T-helper 2 cell (primary cell): ENCODE measurements at regions not wholly inside any gene's neighbourhood (a gene's known extent, or its start where the extent isn't known, plus 50 kb on each side); places are given as distances from the start of the nearest gene placed in this dataset.

ENCODE experiments used
- DNase-seq, 5 experiments: peaks; one replicate each; pipeline versions ENCODE4 v3.0.0 to v3.0.0-alpha.2; 2012 to 2022

DNA sequence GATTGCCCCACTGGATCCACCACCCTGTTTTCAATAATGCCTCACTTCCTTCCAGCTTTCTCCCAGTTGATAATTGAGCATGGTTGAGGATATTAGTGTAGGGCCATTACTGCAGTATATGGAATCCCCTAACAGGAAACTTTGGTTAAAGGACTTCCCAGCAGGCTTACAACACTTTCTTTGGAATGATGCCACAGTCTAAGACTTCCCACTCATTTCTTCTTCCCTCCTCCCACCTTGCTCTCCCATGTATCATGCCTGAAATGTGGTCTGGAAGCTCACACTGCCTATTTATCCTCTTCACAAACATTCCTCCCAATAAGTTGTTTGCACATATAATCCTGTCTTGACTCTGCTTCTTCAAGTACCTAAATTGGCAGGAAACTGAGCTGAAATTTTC is 863.3 kb downstream of the CENPC start:
- no peak for DNase-seq

DNA sequence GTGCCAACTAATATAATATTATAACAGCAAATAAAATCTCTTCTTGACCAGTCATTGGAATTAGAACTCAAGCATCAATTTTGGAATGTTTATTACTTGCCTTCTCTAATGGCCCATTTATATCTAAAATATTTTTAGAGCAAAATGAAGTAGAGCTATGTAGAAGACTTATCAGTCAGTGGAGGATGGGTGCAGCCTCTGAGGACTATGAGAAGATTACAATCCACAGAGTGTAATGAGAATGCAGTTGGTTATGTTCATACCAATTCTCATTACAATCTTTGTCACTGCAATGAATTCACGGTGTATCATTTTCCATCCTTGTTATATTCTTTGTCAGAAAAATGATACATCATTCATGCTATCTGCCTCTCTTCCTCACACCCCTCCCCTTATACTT is 878.1 kb downstream of the CENPC start:
- DNase-seq: no peak

DNA sequence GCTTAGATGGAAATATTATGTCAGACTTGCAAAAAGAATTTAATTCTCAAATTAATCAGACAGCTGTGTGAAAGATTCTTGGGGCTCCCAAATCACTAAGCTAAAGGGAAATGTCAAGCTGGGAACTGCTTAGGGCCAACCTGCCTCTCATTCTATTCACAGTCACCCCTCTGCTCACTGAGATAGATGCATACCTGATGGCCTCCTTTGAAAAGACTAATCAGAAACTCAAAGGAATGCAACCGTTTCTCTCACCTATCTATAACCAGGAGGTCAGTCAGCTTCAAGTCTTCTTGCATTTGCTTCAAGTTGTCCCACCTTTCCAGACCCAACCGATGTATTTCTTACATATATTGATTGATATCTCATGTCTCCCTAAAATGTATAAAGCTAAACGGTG is 882.7 kb downstream of the CENPC start:
- no peak for DNase-seq

DNA sequence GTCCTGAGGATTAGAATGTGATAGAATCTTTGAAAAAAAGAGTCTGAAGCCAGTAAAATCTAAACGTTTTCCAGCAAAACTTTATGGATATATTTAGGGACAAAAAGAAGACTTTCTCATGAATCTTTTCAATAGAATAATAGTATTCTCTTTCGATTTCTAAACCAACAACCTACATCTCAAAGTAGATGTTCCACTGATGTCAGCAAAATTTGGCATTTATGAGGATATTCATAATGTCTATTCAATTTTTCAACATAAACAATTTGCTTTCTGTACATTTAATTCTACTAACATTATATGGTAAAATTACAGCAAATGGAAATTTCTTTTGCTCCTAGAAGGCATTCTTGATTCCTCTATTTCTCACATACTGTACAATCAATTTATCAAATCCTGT is 886.5 kb downstream of the CENPC start:
- no peak for DNase-seq

DNA sequence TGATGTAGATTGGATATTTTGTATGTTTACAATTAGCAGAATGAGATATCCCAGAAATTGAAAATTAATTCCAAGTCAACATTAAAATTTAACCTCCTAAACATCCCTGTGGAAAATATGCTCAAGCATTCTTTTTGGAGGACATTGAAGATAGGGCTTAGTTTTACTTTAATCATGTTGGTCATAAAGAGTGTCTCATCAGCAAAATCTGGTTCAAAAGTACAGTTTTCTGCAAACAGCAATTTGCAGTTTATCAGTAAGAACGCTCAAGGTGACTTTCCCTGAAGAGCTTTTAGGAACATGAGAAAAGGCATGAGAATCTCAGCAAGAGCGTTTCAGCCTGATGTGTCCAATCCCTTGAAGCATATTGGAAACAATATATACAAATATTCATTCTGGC is 889.8 kb downstream of the CENPC start:
- no peak for DNase-seq

DNA sequence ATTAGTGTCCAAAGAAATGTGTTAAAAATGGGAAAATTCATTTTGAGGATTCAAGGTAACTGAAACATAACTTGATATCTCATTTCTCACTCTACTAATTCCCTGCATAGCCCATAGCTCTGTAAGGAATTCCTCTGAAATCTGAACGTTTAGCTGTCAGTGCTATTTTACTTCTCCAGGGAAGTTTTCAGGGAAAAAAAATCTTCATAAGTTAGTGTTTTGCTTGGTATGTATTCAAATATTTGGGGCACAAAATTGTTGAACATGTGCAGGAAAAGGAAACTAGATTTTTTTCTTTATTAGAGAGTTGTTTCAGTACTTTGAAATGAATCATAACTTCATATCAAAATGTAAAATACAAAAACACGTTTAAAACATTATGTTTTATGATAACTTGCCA is 891.4 kb downstream of the CENPC start:
- DNase-seq: no peak

DNA sequence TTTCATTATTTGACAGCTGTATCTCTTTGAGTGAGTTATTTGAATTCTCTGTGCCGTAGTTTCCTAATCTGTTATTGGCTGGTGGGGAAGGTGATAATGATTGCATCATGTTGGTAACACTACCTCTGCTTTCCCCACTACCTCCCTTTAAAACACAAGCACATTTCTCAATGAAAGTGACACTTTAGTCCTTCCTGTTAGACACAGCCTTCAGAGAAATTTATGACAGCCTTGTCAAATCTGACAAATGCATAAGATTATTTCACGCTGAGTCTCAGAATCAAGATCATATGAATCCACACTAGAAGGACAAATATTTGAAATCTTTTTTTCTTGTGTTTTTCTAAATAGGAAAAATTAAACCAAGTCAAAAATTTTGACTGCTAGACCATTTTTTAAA is 896.1 kb downstream of the CENPC start:
- no peak for DNase-seq

DNA sequence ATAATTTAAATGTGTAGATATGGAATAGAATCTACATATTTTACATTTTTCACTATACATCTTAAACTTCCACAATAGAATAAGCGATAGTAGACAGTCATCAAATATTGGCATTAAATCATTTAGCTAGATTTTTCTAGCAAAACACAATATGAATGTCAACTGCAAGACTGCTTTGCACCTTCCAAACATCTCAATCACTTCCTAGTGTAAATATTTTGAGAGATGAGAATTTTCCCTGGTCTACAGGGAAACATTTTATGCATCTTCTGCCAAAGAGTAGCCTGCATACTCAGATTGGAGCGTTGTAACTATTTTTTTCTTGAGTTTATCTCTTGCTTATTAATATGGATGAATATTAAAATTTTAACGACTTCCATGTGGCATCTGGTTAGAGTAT is 897.4 kb downstream of the CENPC start:
- DNase-seq: no peak

DNA sequence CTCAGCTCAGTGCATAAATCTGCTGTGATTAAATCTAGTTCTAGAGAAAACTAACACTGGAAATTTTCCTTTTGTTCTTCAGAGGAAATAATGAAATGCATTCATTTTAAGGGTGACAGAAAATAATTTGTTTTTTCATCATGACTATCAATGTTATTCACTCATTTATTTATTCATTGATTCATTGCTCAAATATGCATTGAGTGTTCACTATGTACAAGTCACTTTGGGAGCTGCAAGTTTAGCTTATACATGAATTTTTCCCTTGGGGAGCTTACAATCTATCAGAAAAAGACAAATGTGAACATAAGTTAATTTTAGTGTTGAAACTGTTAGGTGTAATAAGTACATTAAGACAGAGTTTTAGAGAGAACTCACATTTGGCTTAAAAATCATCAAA is 897.8 kb downstream of the CENPC start:
- no peak for DNase-seq

DNA sequence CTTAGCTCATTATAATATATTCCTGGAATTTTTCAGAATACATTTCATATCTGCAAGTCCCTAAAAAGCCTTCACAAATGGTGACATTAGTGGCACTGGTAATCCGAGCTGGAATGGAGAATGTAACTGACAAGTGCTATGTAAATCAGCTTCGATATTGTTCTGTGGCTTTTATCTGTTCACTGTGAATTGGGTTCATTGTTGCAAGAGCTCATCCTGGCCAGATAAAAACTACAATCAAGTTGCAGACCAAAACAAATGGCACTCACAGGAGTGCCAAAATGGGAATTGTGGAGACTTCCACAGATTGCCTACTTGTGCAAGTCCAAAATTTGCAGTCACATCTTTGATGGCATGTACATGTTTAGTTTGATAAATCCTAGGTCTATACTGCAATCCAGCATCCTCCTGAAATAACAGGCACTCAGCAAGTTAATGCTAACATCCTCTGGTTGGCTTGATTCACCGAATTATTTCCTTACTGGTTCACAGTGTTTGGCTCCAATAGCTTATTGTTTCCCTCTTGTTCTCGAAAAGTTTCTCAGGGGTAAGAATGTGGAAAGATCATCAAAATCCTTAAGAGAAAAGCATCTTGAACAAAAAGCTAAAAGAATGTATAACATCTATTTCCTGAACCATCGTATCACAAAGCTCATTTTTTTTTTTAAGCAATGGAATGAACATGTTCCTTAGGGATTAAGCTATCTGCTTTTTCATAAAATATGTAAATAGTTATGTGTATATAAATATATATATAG is 904.9 kb downstream of the CENPC start:
- DNase-seq: no peak

DNA sequence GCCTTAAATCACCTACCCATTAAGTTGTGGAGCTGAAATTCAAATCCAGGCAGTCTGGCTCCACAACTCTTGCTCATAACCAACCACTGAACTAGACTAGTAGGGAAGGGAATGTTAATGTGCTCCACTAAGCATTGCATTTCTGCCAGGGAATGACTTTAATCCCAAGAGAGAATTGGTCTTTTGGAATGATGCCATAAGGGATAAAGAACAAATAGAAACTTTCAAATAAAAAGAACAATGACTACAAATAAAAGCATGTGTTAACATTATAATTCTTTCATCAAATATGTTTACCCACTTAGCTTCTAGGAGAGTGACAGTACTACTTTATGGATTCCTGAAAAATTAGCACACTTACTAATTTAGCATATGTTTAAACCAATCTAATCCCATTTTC is 905.9 kb downstream of the CENPC start:
- DNase-seq: no peak

DNA sequence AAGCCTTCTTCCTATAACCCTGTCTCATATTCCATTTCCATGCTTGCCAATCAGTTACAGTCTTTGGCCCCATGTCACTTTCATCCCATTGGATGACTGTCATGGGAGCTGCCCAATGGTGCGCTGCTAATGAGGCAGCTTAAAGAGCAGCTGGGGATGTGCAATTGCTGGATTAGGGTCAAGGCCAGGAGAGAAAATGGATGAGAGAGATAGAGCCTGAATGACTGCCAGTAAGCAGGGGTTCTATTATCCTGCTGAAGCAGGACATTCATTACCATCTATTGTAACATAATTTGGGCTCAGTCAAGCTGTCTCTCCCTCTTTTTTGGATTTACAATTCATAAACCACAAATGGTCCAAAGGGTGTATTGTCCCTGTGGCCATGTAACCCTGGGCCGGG is 909.0 kb downstream of the CENPC start:
- DNase-seq: no peak

DNA sequence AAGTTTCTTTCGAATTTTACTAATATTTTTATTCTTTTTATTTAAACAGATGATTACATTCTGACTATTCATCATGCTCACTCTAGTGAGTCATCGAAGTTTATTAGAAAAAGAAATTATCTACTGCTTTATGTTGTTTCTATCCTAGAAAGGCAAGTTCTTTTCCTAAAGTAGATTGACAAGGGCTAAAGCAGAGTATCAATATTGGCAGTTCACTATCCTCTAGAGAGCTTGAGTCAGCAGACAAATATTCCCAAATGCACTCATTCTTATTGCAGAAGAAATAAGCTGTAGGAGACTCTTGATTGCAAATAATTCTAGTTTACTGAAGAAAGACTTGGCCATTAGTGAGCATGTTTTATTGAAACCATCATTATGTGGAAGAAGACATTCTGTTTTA is 911.8 kb downstream of the CENPC start:
- DNase-seq: no peak

DNA sequence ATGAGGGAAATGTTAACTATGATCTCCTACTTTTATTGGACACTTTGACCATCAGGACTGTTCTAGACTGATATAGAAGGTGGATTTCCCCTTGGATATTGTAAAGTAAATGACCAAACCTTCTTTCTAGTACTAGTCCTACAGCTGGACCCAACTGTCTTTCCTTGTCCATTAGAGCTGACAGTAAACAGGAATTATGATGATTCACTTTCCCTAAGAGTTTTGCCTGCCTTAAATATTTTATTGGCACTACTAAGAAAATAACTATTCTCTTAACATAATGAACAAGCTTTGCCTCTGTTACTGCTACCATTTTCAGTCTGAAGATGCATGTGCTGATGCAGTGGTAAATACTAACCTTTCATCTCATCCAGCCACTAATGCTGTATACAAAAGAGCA is 915.4 kb downstream of the CENPC start:
- DNase-seq: no peak

DNA sequence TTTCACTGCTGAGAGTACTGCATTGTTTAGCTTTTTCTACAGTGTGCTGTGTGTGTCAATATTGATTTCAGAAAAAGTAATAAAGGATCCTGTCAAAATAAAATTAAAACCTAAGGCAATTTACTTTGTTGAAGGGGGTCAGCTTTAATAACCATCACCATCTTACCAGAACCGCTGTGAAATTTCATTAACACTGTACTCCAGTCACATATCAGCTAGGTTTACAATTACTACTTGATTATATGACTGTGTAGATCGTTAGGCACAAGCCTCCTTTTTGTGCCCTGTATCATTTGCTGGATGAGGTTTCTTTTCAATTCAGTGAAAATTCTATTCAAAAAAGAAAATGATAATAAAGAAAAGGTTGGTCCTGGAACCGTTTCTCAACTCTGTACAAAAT is 917.2 kb downstream of the CENPC start:
- DNase-seq: no peak

DNA sequence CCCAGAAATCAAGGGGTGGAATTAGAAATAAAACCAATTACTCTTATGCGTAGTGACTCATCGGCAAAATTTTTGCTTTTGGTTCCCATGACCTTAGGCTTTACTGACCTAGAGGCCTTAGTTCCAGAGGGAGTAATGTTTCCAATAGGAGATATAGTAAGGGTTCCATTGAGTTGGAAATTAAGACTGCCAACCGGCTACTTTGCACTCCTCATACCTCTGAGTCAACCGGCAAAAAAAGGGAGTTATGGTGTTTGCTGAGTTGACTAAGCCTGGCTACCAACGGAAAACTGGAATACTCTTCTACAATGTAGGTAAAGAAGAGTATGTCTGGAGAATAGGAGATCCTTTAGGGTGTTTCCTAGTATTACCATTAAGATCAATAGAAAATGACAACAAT is 919.8 kb downstream of the CENPC start:
- DNase-seq: no peak

DNA sequence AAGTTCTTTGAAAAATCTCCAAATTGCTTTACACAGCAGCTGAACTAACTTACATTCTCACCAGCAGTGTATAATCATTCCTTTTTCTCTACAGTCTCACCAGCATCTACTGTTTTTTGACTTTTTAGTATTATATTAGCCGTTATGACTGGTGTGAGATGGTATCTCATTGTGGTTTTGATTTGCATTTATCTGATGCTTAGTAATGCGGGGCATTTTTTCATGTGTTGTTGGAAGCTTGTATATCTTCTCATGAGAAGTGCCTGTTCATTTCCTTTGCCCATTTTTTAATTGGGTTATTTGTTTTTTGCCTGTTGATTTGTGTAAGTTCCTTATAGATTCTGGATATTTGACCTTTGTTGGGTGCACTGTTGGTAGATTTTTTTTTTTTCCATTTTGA is 931.7 kb downstream of the CENPC start:
- DNase-seq: peak in 1 of 5 experiments; percentile 2

DNA sequence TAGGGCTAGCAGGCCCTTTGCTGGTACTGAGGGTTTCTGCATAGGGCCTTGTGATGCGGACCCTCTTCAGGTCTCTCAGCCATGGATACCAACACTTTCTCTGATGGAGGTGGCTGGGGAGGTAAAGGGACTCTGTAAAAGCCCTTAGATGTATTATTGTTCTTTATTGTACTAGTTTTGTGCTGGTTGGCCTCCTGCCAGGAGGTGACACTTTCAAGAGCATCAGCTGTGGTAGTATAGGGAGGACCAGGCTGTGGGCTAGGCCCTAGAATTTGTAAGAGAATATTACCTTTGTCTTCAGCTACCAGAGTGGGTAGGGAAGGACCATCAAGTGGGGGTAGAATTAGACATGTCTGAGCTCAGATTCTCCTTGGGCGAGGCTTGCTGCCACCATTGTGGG is 936.3 kb downstream of the CENPC start:
- DNase-seq: no peak

DNA sequence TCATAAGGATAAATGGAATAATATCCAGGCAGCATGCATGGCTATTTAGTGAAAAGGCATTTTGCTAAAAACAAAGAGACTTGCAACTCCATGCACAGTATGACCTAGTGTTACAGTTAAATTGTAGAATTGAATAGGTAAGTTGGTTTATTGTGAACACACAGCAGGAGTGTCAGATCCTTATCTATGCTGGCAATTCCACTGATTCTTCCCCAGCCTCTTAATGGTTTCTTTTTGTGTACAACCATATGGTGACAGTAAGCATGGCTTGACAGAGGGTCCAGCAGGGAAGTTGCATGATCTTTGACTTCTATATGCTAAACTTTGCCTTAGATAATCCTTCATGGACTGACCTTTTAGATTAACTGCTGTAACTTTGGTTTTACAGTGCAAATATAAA is 936.6 kb upstream of the EPHA5 start:
- no peak for DNase-seq

DNA sequence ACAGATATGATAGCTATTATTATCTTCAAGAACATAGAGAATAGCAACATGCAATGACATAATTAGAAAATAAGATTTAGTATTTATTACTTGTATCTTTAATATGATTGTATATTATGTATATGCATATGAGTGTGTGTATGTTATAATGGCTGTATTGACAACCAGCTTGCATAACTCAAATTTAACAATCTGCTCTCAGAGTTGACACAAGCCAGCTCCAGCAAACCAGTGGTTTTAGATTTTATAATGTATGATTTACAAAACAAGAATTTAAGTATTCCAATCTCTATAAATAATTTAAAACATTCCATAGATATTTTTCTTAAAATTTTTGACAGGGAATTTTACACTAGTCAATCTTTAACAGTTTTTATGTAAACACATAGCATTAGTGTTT is 935.9 kb upstream of the EPHA5 start:
- DNase-seq: no peak

DNA sequence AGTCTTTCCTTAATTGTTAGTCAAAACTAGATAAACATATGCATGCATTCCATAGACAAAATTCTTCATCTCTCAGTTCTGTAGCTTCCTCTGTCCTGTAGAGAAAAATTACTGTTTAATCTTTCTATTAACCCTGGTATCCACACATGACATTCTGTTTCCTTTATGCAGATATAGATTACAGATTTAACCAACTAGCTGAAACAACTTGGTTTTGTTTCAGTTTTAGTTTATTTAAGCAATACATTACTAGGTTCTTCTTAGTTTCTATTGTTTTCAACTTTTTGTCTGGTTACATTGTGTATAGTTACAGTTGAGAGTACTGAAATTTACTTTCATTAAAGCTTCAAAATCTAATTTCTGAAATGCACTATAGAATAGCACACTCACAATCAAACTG is 933.9 kb upstream of the EPHA5 start:
- DNase-seq: no peak

DNA sequence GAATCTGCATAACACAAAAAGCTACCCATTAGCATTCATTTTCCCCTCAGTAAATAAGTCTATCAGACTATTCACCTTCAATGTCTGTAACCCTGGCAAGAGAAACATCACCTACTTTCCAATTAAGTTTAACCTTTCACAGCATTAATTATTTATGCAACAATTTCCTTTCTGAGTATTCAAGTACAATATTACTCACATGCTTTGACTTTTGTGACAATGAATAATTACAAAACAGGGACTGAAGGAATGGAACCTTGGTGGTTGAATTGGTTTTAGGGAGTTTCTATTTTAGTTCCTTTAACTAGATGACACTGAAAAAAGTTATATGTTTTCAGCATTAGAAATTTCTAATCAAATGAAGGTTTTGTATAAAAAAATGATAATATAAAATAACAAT is 932.3 kb upstream of the EPHA5 start:
- DNase-seq: no peak

DNA sequence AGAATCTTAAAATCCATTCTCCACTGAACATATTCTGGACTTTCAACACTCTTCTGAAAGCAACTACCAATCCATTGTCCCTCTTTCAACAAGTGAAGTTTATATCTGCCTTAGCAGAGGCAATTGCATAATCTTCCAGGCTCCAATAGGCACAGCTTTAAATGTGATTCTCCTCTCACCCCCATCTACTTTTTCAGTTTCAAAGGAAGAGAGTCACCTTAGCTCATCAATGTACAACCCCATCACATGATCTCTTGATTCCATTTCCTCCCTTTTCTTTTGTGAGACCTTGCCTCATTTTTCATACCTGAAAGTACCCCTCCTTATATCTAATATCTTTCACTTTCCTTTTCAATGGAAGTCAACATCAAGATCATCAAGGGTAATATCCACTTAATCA is 921.7 kb upstream of the EPHA5 start:
- no peak for DNase-seq

DNA sequence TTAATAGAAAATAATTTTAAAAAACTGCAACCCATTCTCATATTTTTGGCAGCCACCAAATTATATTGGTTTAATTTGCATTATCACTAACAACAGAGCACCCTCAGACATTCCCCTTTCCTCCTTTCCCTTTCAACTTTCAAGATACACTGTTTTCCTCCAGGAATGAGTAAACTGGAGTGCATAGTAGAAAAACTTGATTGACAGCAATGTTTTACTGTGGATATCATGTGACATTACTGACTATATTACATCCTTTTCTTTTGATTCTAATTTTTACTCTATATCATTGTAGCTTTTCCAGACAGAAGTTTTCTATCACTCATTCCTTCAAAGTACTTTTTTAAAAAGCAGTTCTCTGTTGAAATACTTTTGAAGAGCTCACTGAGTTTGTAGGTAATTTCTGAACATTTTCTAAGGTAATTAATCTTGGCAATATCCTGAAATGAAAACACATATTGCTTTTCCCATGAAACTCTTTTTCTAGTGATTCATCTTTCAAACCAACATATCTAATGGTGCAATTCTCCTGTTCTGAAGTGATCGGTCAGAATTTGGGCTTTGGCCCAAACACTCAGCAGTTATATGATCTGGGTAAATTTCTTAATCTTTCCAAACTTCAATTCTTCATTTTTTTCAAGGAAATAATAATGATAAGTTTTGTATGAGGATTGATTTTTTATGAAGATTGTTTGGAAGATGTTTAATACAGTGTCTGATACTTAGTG is 920.4 kb upstream of the EPHA5 start:
- no peak for DNase-seq

DNA sequence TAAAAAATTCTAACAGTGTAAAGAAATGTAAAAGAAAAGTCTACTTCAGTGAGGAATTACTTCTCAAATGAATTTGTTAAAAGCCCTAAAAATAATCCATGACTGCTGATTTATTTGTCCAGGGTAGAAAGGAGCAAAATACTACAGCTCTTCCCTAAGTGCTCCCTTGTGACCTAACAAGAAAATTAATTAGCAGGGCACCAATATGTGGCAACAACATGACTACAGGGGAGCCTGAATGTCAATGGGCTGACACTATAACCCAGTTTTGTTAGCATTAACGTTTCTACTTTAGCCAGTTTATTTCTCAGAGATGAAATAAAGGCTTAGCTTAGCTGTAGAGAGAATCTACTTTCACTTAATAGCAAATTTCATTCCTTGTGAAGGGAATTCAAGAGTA is 918.9 kb upstream of the EPHA5 start:
- no peak for DNase-seq
